H9 (cell line): ENCODE measurements at regions not wholly inside any gene's neighbourhood (a gene's known extent, or its start where the extent isn't known, plus 50 kb on each side); places are given as distances from the start of the nearest gene placed in this dataset.

Experiments used
- DNase-seq: peaks from one replicate; pipeline ENCODE4 v3.0.0-alpha.2; 2017
- H2AFZ ChIP-seq: one replicate; pipeline ENCODE4 v1.6.1; 2013; ENCODE audit warnings: mild to moderate bottlenecking, low read length, control low read depth, moderate library complexity
- H2AK5ac ChIP-seq: 2 replicates; pipeline ENCODE4 v1.6.1; 2013; ENCODE audit warnings: low read length, control low read depth, mixed read lengths; ENCODE audit not compliant: insufficient read length
- H2BK120ac ChIP-seq: one replicate; pipeline ENCODE4 v1.6.1; 2013; ENCODE audit warnings: low read depth, mild to moderate bottlenecking, low read length, control low read depth, inconsistent platforms; ENCODE audit not compliant: poor library complexity, severe bottlenecking
- H2BK12ac ChIP-seq: 2 replicates; pipeline ENCODE4 v1.6.1; 2013; ENCODE audit warnings: low read length, control low read depth, mixed read lengths, low read depth; ENCODE audit not compliant: insufficient read length
- H2BK15ac ChIP-seq: 2 replicates; pipeline ENCODE4 v1.6.1; 2013; ENCODE audit warnings: low read depth, low read length, control low read depth
- H2BK20ac ChIP-seq: one replicate; pipeline ENCODE4 v1.6.1; 2013; ENCODE audit warnings: low read depth, mild to moderate bottlenecking, low read length, control low read depth, inconsistent platforms; ENCODE audit not compliant: poor library complexity, severe bottlenecking
- H2BK5ac ChIP-seq: 2 replicates; pipeline ENCODE4 v1.6.1; 2013; ENCODE audit warnings: low read length, control low read depth, mixed read lengths; ENCODE audit not compliant: insufficient read length
- H3K14ac ChIP-seq: 2 replicates; pipeline ENCODE4 v1.6.1; 2013; ENCODE audit warnings: low read length, control low read depth; ENCODE audit not compliant: insufficient read depth
- H3K18ac ChIP-seq: 2 replicates; pipeline ENCODE4 v1.6.1; 2013; ENCODE audit warnings: low read depth, mild to moderate bottlenecking, mixed read lengths, low read length, control low read depth; ENCODE audit not compliant: insufficient read length
- H3K23ac ChIP-seq: 2 replicates; pipeline ENCODE4 v1.6.1; 2013; ENCODE audit warnings: low read length, control low read depth, mixed read lengths, low read depth; ENCODE audit not compliant: insufficient read length
- H3K23me2 ChIP-seq: 2 replicates; pipeline ENCODE4 v1.6.1; 2013; ENCODE audit warnings: low read depth, mild to moderate bottlenecking, mixed read lengths, low read length, control low read depth; ENCODE audit not compliant: insufficient read length, poor library complexity, severe bottlenecking
- H3K27ac ChIP-seq: 2 replicates; pipeline ENCODE4 v1.5.1; 2013; ENCODE audit warnings: low read length, control low read depth, mixed read lengths, low read depth; ENCODE audit not compliant: insufficient read length
- H3K27me3 ChIP-seq: 2 replicates; pipeline ENCODE4 v1.6.1; 2013; ENCODE audit warnings: low read length, control low read depth, inconsistent platforms; ENCODE audit not compliant: insufficient read depth
- H3K4ac ChIP-seq: 2 replicates; pipeline ENCODE4 v1.6.1; 2013; ENCODE audit warnings: low read depth, mild to moderate bottlenecking, control low read depth, inconsistent platforms, low read length, moderate library complexity
- H3K4me1 ChIP-seq: 2 replicates; pipeline ENCODE4 v1.6.1; 2013; ENCODE audit warnings: low read length, control low read depth, inconsistent platforms; ENCODE audit not compliant: insufficient read depth
- H3K4me2 ChIP-seq: 2 replicates; pipeline ENCODE4 v1.6.1; 2013; ENCODE audit warnings: low read length, control low read depth, mixed read lengths; ENCODE audit not compliant: insufficient read length, insufficient read depth
- H3K56ac ChIP-seq: 2 replicates; pipeline ENCODE4 v1.6.1; 2013; ENCODE audit warnings: low read depth, mild to moderate bottlenecking, mixed read lengths, low read length, control low read depth; ENCODE audit not compliant: insufficient read length
- H3K79me1 ChIP-seq: 2 replicates; pipeline ENCODE4 v1.6.1; 2013; ENCODE audit warnings: low read depth, mild to moderate bottlenecking, moderate library complexity, low read length, control low read depth, inconsistent platforms; ENCODE audit not compliant: insufficient read depth, poor library complexity, severe bottlenecking
- H3K79me2 ChIP-seq: 2 replicates; pipeline ENCODE4 v1.6.1; 2013; ENCODE audit warnings: low read length, control low read depth, inconsistent platforms; ENCODE audit not compliant: insufficient read depth
- H3K9ac ChIP-seq: 2 replicates; pipeline ENCODE4 v1.6.1; 2013; ENCODE audit warnings: low read length, control low read depth, mixed read lengths; ENCODE audit not compliant: insufficient read length; ENCODE audit errors: extremely low read depth
- H3K9me3 ChIP-seq: one replicate; pipeline ENCODE4 v1.6.1; 2013; ENCODE audit warnings: low read depth, low read length, inconsistent platforms; ENCODE audit not compliant: control insufficient read depth
- H3T11ph ChIP-seq: one replicate; pipeline ENCODE4 v1.6.1; 2013; ENCODE audit warnings: mild to moderate bottlenecking, low read length, control low read depth, inconsistent platforms
- H4K20me1 ChIP-seq: one replicate; pipeline ENCODE4 v1.6.1; 2013; ENCODE audit not compliant: control insufficient read depth, insufficient read length, insufficient read depth
- H4K5ac ChIP-seq: 2 replicates; pipeline ENCODE4 v1.6.1; 2013; ENCODE audit warnings: low read depth, mild to moderate bottlenecking, mixed read lengths, low read length, control low read depth; ENCODE audit not compliant: insufficient read length
- H4K8ac ChIP-seq: replicated peaks from 2 replicates; pipeline ENCODE4 v1.6.1; 2013; ENCODE audit warnings: low read length, control low read depth, mixed read lengths, low read depth; ENCODE audit not compliant: insufficient read length
- H4K91ac ChIP-seq: 2 replicates; pipeline ENCODE4 v1.6.1; 2013; ENCODE audit warnings: low read depth, mild to moderate bottlenecking, moderate library complexity, mixed read lengths, low read length, control low read depth; ENCODE audit not compliant: insufficient read length
- H3K27ac Mint-ChIP-seq, 3 experiments: 2 replicates in 2 of 3; 3 replicates in 1 of 3; pipeline ENCODE4 v1.8.0; 2020 to 2021; ENCODE audit warnings: mixed read lengths in 3 of 3, mild to moderate bottlenecking in 1 of 3, moderate library complexity in 1 of 3
- H3K27me3 Mint-ChIP-seq: 2 replicates; pipeline ENCODE4 v1.8.0; 2021; ENCODE audit warnings: low read depth, mild to moderate bottlenecking, moderate library complexity, mixed read lengths
- H3K36me3 Mint-ChIP-seq, 3 experiments: 2 replicates in 2 of 3; 3 replicates in 1 of 3; pipeline ENCODE4 v1.8.0; 2020 to 2021; ENCODE audit warnings: low read depth in 3 of 3, mixed read lengths in 3 of 3; ENCODE audit not compliant: insufficient read depth in 1 of 3
- H3K4me1 Mint-ChIP-seq, 2 experiments: 2 replicates each; pipeline ENCODE4 v1.8.0; 2020; ENCODE audit warnings: mixed read lengths in 2 of 2
- H3K4me3 Mint-ChIP-seq, 2 experiments: 2 replicates in 1 of 2; 3 replicates in 1 of 2; pipeline ENCODE4 v1.8.0; 2020 to 2021; ENCODE audit warnings: mild to moderate bottlenecking in 2 of 2, mixed read lengths in 2 of 2, moderate library complexity in 1 of 2
- H3K9me3 Mint-ChIP-seq, 2 experiments: 2 replicates in 1 of 2; 3 replicates in 1 of 2; pipeline ENCODE4 v1.8.0; 2020; ENCODE audit warnings: mild to moderate bottlenecking in 2 of 2, mixed read lengths in 2 of 2, moderate library complexity in 1 of 2
- TF ChIP-seq, protein P1 (sequence below): fragments of 200-600 bp; sonication (generic); conservative IDR thresholded peaks from 3 replicates; pipeline ENCODE4 v1.8.0; 2021; ENCODE audit warnings: antibody characterized with exemption, mild to moderate bottlenecking

DNA sequence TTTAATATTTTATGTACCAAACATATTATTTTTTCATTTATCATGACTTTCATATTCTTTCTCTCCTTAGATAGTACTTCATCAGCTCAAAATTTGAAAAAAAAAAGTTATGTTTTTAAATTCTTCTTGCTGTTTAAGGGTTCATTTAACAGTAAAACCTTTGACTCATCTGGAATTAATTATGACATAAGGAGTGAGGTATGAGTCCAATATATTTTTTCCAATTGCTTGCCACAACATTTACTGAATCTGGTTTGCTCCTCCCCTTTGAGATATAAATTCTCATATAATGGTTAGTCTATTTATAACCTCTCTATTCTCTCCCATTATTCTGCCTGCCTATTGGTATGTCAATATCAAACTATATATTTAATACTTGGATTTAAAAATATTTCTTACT is 387.8 kb downstream of the TUSC7 start:
- H3K9me3 ChIP-seq, result no peaks in the 10 kb centered on the region
- no peak overlapping the region for H4K5ac ChIP-seq
- no peak overlapping the region for H4K91ac ChIP-seq
- Mint-ChIP-seq H3K36me3 (no peaks in the 10 kb centered on the region), H3K4me1 (no peaks in the 10 kb centered on the region), H3K4me3 (no peak overlapping the region), H3K27me3 (no peaks in the 10 kb centered on the region), H3K27ac (no peak overlapping the region), H3K9me3 (no peaks in the 10 kb centered on the region)
- no peaks in the 10 kb centered on the region for H4K20me1 ChIP-seq
- H2BK120ac ChIP-seq, result no peak overlapping the region
- H3K4me2 ChIP-seq, result no peak overlapping the region
- H4K8ac ChIP-seq, result no peak overlapping the region
- no peak overlapping the region for H3K4ac ChIP-seq
- no peak overlapping the region for H2BK12ac ChIP-seq
- H3K9ac ChIP-seq, result no peak overlapping the region
- no peak overlapping the region for H3K56ac ChIP-seq
- H2BK15ac ChIP-seq, result no peak overlapping the region
- TF ChIP-seq, protein P1, sequence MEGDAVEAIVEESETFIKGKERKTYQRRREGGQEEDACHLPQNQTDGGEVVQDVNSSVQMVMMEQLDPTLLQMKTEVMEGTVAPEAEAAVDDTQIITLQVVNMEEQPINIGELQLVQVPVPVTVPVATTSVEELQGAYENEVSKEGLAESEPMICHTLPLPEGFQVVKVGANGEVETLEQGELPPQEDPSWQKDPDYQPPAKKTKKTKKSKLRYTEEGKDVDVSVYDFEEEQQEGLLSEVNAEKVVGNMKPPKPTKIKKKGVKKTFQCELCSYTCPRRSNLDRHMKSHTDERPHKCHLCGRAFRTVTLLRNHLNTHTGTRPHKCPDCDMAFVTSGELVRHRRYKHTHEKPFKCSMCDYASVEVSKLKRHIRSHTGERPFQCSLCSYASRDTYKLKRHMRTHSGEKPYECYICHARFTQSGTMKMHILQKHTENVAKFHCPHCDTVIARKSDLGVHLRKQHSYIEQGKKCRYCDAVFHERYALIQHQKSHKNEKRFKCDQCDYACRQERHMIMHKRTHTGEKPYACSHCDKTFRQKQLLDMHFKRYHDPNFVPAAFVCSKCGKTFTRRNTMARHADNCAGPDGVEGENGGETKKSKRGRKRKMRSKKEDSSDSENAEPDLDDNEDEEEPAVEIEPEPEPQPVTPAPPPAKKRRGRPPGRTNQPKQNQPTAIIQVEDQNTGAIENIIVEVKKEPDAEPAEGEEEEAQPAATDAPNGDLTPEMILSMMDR, result no peak
- no peak overlapping the region for H2BK20ac ChIP-seq
- DNase-seq, result no peak
- H2AK5ac ChIP-seq, result no peak overlapping the region
- H3K27ac ChIP-seq, result no peak overlapping the region
- H3K79me1 ChIP-seq, result no peaks in the 10 kb centered on the region
- no peaks in the 10 kb centered on the region for H3K79me2 ChIP-seq
- H3K23me2 ChIP-seq, result no peaks in the 10 kb centered on the region
- no peak overlapping the region for H3K18ac ChIP-seq
- H3K14ac ChIP-seq, result no peak overlapping the region
- H2AFZ ChIP-seq, result no peak overlapping the region
- H3K4me1 ChIP-seq, result no peaks in the 10 kb centered on the region
- no peak overlapping the region for H3T11ph ChIP-seq
- H2BK5ac ChIP-seq, result no peak overlapping the region
- no peak overlapping the region for H3K23ac ChIP-seq
- no peaks in the 10 kb centered on the region for H3K27me3 ChIP-seq
